ENCODE measurements at regions not wholly inside any gene's neighbourhood (a gene's known extent, or its start where the extent isn't known, plus 50 kb on each side); places are given as distances from the start of the nearest gene placed in this dataset.
A peak's percentile ranks its signal among the peaks of the same experiment; 100 is the strongest.

DNA sequence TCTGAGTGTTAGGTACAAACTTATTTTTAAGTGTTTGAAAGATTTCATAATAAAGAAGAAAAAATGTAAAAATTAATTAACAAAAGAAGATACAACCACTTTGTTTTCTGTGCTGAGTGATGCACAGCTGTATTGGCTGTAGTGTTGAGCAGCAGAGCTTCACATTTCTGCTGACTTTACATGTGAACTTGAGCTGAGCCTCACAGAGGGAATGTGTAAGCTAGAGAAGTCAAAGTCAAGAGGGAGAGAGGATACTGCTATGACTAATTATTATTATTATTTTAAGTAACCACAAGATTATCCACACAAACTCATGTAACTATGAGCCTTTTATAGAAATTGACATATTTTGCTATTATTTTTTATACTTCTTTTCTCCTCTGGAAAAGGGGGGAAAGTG is 159.1 kb upstream of the ZSWIM2 start:
- DNase-seq (ENCODE audit: low read depth): no peak
- TF ChIP-seq, protein P1, sequence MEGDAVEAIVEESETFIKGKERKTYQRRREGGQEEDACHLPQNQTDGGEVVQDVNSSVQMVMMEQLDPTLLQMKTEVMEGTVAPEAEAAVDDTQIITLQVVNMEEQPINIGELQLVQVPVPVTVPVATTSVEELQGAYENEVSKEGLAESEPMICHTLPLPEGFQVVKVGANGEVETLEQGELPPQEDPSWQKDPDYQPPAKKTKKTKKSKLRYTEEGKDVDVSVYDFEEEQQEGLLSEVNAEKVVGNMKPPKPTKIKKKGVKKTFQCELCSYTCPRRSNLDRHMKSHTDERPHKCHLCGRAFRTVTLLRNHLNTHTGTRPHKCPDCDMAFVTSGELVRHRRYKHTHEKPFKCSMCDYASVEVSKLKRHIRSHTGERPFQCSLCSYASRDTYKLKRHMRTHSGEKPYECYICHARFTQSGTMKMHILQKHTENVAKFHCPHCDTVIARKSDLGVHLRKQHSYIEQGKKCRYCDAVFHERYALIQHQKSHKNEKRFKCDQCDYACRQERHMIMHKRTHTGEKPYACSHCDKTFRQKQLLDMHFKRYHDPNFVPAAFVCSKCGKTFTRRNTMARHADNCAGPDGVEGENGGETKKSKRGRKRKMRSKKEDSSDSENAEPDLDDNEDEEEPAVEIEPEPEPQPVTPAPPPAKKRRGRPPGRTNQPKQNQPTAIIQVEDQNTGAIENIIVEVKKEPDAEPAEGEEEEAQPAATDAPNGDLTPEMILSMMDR (conservative IDR thresholded peaks at IDR 0.05; ENCODE audit: low read depth, low read length): no peak
- no peak overlapping the region for H3K4me3 ChIP-seq (ENCODE audit: low read depth, low read length)

DNA sequence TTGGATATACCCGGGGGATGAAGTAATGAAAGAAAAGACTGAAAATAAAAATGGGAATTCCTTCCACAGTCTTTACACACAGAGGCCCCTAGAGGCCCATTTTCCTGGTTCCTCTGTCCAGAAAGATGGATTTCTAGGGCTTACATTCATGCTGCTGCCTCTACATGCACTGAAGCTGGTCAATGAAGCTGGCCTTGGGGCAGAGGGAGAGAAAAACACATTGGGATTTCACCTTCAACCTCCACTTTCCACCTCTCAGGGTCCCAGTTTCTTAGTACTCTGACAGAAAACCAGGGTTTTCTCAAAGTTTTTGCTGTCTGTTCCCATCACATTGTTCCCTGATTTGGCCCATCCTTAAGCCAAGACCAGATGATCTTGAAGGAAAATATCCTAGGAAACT is 154.6 kb upstream of the ZSWIM2 start:
- H3K4me3 ChIP-seq (ENCODE audit: low read depth, low read length): peak overlapping the region; percentile 46
- TF ChIP-seq, protein P1 (conservative IDR thresholded peaks at IDR 0.05; ENCODE audit: low read depth, low read length): no peak
- DNase-seq (ENCODE audit: low read depth): no peak

DNA sequence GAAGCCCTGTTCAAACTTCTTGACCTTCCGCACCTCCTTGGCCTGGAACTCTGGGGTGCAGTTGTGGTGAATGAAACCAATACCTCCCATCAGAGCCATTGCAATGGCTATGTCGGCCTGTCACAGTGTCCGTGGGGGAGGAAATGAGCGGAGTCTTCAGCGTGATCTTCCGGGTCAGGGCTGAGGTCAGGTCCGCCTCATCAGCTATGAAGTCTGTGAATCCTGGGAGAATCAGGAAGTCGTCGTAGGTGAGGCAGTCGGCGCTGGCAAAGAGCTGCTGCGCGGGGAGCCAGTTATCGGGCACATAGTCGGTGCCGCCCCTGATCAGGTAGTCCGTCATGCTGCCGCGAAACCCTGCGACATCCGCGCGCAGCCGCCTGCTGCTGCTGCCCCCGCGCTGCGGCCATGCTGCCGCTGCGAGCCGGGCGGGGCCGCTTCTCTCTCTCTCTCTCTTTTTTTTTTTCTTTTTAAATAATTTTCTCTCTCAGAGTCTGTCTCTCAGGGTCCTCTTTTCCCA is 154.1 kb upstream of the ZSWIM2 start:
- DNase-seq (ENCODE audit: low read depth): no peak
- H3K4me3 ChIP-seq (ENCODE audit: low read depth, low read length): peak overlapping the region; percentile 46
- TF ChIP-seq, protein P1 (conservative IDR thresholded peaks at IDR 0.05; ENCODE audit: low read depth, low read length): no peak

DNA sequence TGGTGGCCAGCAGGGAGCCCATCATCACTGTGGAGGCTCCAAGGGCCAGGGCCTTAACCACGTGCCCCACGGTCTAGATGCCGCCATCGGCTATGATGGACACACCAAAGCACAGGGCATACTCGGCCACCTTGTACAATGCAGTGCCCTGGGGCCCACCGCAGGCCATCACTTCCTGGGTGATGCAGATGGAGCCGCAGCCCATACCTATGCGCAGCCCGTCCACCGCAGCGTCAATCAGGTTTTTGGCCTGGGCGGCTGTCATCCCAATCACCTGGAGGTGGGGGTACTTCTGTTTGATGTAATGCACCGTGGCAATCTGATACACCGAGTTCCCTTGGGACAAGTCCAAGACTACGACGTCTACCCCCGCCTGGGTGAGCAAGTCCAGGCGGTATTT is 153.3 kb upstream of the ZSWIM2 start:
- TF ChIP-seq, protein P1 (conservative IDR thresholded peaks at IDR 0.05; ENCODE audit: low read depth, low read length): no peak
- no peak for DNase-seq (ENCODE audit: low read depth)
- no peak overlapping the region for H3K4me3 ChIP-seq (ENCODE audit: low read depth, low read length)

DNA sequence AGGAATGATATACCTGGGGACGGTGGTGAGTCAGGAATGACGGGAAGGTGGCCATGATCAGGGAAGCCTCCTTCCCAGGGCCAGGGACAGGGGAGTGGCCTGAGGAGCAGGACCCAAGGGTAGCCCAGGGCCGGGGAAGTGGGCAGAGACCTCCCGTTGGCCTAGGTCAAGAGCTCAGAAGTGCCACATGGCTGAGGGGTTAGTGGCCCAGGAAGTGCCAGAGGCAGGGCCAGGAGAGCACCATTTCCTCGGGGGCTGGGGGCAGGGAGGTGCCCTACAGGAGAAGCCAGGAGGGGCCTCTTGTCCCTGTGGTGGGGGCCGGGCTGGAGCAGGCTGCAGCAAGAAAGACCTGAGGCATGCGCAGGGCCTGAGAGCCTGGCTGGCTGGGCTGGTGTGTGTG is 152.3 kb upstream of the ZSWIM2 start:
- no peak for DNase-seq (ENCODE audit: low read depth)
- TF ChIP-seq, protein P1 (conservative IDR thresholded peaks at IDR 0.05; ENCODE audit: low read depth, low read length): no peak
- H3K4me3 ChIP-seq (ENCODE audit: low read depth, low read length): no peak overlapping the region

DNA sequence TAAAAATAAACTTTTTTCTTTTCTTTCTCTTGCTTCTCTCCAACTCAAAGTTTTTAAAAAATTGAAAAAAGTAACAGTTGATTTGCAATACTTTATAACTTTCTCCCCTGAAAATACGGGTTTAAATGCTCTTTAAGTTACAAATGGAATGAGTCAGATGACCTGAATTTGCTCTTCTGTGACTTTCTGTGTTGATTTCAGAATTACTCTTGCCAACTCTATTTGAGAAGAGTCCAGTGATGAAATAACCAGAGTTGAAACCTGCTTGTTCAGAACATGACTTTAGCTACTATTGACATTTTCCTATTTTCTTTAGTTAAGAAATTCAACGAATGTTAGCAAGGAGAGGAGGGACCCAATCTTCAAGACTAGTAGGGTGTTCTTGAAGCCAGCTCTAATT is 146.1 kb upstream of the ZSWIM2 start:
- DNase-seq (ENCODE audit: low read depth): peak; percentile 13

DNA sequence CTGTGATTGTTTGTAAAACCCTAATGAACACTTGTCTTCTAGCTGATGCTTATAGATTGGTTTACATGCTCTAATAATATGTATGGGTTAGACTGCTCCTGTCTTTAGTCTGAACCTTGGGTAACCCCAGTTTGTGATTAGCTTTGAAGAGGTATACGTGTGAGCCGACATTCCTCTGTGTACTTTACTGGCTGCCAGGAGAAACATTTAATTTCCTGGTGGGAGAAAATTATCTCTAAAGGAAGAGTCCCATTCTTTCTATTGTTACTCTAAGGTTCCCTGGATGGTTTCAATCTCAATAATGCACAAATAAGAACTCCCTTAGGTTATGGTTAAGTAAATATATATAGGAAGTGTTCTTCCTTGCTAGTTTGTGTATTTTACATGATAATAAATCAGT is 143.6 kb upstream of the ZSWIM2 start:
- DNase-seq (ENCODE audit: low read depth): no peak
- TF ChIP-seq, protein P1 (conservative IDR thresholded peaks at IDR 0.05; ENCODE audit: low read depth, low read length): no peak
- no peak overlapping the region for H3K4me3 ChIP-seq (ENCODE audit: low read depth, low read length)

More for the DNA sequence above, 146.1 kb upstream of the ZSWIM2 start:
- H3K4me3 ChIP-seq (ENCODE audit: low read depth, low read length): no peak overlapping the region
- TF ChIP-seq, protein P1 (conservative IDR thresholded peaks at IDR 0.05; ENCODE audit: low read depth, low read length): no peak

Measured in epithelial cell of proximal tubule (primary cell).